Activated CD8-positive, alpha-beta T cell treated with anti-CD3 and anti-CD28 coated beads for 36 hours (primary cell): ENCODE measurements at regions not wholly inside any gene's neighbourhood (a gene's known extent, or its start where the extent isn't known, plus 50 kb on each side); places are given as distances from the start of the nearest gene placed in this dataset.
"Not testable (repeated sequence)": the region's sequence is repeated elsewhere in the genome, so short reads cannot be mapped to it uniquely, and the experiment has no call there.

Experiments used
- ATAC-seq: fragments of 200-7000 bp; cut with Tn5 transposase; one replicate; pipeline ENCODE4 v1.10.0; 2021; ENCODE audit warnings: mild to moderate bottlenecking, moderate library complexity
- CTCF ChIA-PET: fragments of 350-600 bp; sonication (Branson Sonifier 250); formaldehyde crosslinking; loops from one replicate; lab custom pipeline; 2021; ENCODE audit warnings: antibody characterized with exemption; lab: Charles Lee
- POLR2A ChIA-PET: fragments of 350-600 bp; sonication (Branson Sonifier 250); formaldehyde crosslinking; loops from one replicate; lab custom pipeline; 2021; ENCODE audit warnings: antibody characterized with exemption; lab: Charles Lee
- DNase-seq: peaks from one replicate; pipeline ENCODE4 v3.0.0-alpha.2; 2020
- H3K27ac Mint-ChIP-seq: one replicate; pipeline ENCODE4 v1.8.0; 2021; ENCODE audit warnings: mild to moderate bottlenecking, mixed read lengths
- H3K27me3 Mint-ChIP-seq: one replicate; pipeline ENCODE4 v1.8.0; 2021; ENCODE audit warnings: mixed read lengths
- H3K36me3 Mint-ChIP-seq: one replicate; pipeline ENCODE4 v1.8.0; 2021; ENCODE audit warnings: low read depth, mixed read lengths
- H3K4me1 Mint-ChIP-seq: one replicate; pipeline ENCODE4 v1.8.0; 2021; ENCODE audit warnings: low read depth, mixed read lengths
- H3K4me3 Mint-ChIP-seq: one replicate; pipeline ENCODE4 v1.8.0; 2021; ENCODE audit warnings: mild to moderate bottlenecking, moderate library complexity, mixed read lengths
- H3K9me3 Mint-ChIP-seq: one replicate; pipeline ENCODE4 v1.8.0; 2021; ENCODE audit warnings: mixed read lengths
- intact Hi-C: fragments of 100-400 bp; cut with micrococcal nuclease; formaldehyde crosslinking; loops from one replicate; pipeline ENCODE4 v1.10.0; 2022
- TF ChIP-seq, protein P1 (sequence below): fragments of 200-600 bp; IDR thresholded peaks from one replicate; pipeline ENCODE4 v1.8.0; 2022; ENCODE audit warnings: antibody characterized with exemption, mild to moderate bottlenecking

DNA sequence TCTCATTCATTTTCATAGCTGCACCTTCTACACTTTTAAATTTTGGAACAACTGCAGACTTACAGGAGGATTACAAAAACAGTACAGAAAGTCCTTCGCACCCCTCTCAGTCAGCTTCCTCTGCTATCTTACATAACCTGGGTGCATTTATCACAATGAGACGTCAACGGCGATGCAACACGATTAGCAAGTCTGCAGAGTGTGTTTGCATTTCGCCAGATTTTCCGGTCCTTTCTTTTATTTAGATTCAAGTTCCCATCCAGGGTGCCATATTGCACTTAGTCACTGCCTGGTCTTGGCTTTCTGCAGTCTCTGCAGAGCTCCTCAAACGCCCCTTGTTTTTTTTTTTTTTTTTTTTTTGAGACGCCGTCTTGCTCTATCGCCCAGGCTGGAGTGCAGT, 85.9 kb downstream of the ASMT start:
- Mint-ChIP-seq H3K27ac (no peak overlapping the region), H3K9me3 (peaks cover 19% of the 10 kb centered on the region), H3K36me3 (peaks cover 23% of the 10 kb centered on the region), H3K4me3 (no peak overlapping the region), H3K27me3 (no peaks in the 10 kb centered on the region), H3K4me1 (no peaks in the 10 kb centered on the region)
- intact Hi-C loops = no loop called here
- ATAC-seq = no peak
- DNase-seq = no peak
- ChIA-PET CTCF (no interaction called here), POLR2A (no interaction called here)
- TF ChIP-seq, protein P1, sequence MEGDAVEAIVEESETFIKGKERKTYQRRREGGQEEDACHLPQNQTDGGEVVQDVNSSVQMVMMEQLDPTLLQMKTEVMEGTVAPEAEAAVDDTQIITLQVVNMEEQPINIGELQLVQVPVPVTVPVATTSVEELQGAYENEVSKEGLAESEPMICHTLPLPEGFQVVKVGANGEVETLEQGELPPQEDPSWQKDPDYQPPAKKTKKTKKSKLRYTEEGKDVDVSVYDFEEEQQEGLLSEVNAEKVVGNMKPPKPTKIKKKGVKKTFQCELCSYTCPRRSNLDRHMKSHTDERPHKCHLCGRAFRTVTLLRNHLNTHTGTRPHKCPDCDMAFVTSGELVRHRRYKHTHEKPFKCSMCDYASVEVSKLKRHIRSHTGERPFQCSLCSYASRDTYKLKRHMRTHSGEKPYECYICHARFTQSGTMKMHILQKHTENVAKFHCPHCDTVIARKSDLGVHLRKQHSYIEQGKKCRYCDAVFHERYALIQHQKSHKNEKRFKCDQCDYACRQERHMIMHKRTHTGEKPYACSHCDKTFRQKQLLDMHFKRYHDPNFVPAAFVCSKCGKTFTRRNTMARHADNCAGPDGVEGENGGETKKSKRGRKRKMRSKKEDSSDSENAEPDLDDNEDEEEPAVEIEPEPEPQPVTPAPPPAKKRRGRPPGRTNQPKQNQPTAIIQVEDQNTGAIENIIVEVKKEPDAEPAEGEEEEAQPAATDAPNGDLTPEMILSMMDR = no peak

DNA sequence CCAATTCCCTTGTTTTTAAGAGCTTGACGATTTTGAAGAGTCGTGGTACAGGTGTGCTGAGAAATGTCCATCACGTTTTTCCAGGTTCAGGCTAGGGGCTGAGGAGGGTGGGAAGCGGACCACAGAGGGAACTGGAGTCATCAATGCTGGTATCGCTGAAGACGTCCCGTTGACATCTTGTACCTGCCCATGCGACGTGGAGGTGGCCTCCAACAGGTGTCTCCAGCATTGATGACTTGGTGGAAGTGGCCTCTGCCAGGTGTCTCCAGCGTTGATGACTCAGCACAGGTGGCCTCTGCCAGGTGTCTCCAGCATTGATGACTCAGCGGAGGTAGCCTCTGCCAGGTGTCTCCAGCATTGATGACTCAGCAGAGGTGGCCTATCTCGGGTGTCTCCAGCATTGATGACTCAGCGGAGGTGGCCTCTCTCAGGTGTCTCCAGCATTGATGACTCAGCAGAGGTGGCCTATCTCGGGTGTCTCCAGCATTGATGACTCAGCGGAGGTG, 86.6 kb downstream of the ASMT start:
- H3K27me3 Mint-ChIP-seq, POLR2A ChIA-PET, H3K27ac Mint-ChIP-seq, DNase-seq, CTCF ChIA-PET, intact Hi-C loops, H3K4me3 Mint-ChIP-seq, ATAC-seq, H3K4me1 Mint-ChIP-seq: not testable (repeated sequence)
- peaks cover 18% of the 10 kb centered on the region for H3K36me3 Mint-ChIP-seq
- H3K9me3 Mint-ChIP-seq = peaks cover 14% of the 10 kb centered on the region

DNA sequence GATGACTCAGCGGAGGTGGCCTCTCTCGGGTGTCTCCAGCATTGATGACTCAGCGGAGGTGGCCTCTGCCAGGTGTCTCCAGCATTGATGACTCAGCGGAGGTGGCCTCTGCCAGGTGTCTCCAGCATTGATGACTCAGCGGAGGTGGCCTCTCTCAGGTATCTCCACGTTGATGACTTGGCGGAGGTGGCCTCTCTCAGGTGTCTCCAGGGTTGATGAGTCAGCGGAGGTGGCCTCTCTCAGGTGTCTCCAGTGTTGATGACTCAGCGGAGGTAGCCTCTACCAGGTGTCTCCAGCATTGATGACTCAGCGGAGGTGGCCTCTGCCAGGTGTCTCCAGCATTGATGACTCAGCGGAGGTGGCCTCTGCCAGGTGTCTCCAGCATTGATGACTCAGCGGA, 87.3 kb downstream of the ASMT start:
- H3K4me1 Mint-ChIP-seq, H3K27ac Mint-ChIP-seq, CTCF ChIA-PET, ATAC-seq, H3K4me3 Mint-ChIP-seq, POLR2A ChIA-PET, DNase-seq, H3K27me3 Mint-ChIP-seq, intact Hi-C loops: not testable (repeated sequence)
- Mint-ChIP-seq H3K36me3 (peaks cover 16% of the 10 kb centered on the region), H3K9me3 (peaks cover 12% of the 10 kb centered on the region)

DNA sequence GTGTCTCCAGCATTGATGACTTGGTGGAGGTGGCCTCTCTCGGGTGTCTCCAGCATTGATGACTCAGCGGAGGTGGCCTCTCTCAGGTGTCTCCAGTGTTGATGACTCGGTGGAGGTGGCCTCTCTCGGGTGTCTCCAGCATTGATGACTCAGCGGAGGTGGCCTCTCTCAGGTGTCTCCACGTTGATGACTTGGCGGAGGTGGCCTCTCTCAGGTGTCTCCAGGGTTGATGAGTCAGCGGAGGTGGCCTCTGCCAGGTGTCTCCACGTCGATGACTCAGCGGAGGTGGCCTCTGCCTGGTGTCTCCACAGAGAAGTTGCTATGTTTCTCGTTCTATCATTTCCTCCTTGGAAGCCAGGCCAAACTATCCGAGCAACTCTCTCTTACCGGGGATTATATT, 87.7 kb downstream of the ASMT start:
- DNase-seq, H3K27me3 Mint-ChIP-seq, H3K27ac Mint-ChIP-seq, intact Hi-C loops, H3K4me1 Mint-ChIP-seq, H3K4me3 Mint-ChIP-seq, CTCF ChIA-PET, ATAC-seq, POLR2A ChIA-PET: not testable (repeated sequence)
- Mint-ChIP-seq H3K9me3 (peaks cover 12% of the 10 kb centered on the region), H3K36me3 (peaks cover 16% of the 10 kb centered on the region)

- H3K27me3 Mint-ChIP-seq, H3K4me1 Mint-ChIP-seq, intact Hi-C loops, DNase-seq, POLR2A ChIA-PET, ATAC-seq, H3K36me3 Mint-ChIP-seq, H3K4me3 Mint-ChIP-seq, H3K27ac Mint-ChIP-seq, H3K9me3 Mint-ChIP-seq, CTCF ChIA-PET: not testable (repeated sequence)
Observed at GRCh38 chrX:1709277-1709676, 94.4 kb downstream of the ASMT start.

DNA sequence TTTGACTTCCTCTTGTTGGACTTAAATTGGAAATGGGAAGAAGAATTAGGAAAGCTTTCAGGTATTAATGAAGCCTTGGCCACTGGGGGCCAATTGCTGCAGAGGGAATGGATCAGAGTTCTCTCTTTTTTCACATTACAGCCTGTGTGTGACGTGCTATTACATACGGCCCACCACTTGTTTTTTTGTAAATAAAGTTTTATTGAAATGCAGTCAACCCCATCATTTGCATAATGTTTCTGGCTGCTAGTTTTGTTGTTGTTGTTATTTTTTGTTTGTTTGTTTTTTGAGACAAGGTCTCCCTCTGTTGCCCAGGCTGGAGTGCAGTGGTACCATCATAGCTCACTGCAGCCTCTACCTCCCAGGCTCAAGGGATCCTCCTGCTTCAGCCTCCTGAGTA, 98.4 kb downstream of the ASMT start:
- peaks cover 10% of the 10 kb centered on the region for H3K36me3 Mint-ChIP-seq
- no peak overlapping the region for H3K4me3 Mint-ChIP-seq
- TF ChIP-seq, protein P1 = no peak
- CTCF ChIA-PET = no interaction called here
- H3K27me3 Mint-ChIP-seq = no peaks in the 10 kb centered on the region
- H3K9me3 Mint-ChIP-seq = no peaks in the 10 kb centered on the region
- POLR2A ChIA-PET = no interaction called here
- DNase-seq (no peak), ATAC-seq (no peak)
- H3K4me1 Mint-ChIP-seq = peaks cover 3% of the 10 kb centered on the region
- intact Hi-C loops = no loop called here
- no peak overlapping the region for H3K27ac Mint-ChIP-seq

DNA sequence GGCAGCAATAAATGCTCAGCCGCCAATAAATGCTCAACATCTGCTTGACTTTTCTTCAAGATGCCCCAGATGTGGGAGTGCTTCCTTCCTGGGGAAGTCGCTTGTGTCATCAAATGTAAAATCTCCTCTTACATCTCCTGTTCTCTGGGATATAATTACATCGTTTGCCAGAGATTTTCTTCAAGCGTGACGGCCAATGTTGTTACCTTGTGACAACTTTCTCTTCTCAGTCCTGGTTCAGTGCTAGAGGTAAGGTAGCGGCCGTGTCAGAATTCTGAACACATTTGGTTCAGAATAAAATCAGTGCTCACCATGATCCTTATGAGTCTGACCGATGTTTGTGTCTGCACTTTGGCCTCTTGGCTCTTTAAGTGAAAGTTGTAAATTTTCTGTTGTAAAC, 102.5 kb downstream of the ASMT start:
- no peak for DNase-seq
- TF ChIP-seq, protein P1 = no peak
- H3K4me1 Mint-ChIP-seq = peaks cover 2% of the 10 kb centered on the region
- H3K27ac Mint-ChIP-seq = no peak overlapping the region
- H3K9me3 Mint-ChIP-seq = peaks cover 6% of the 10 kb centered on the region
- peaks cover 23% of the 10 kb centered on the region for H3K36me3 Mint-ChIP-seq
- intact Hi-C loops = no loop called here
- no peaks in the 10 kb centered on the region for H3K27me3 Mint-ChIP-seq
- no peak overlapping the region for H3K4me3 Mint-ChIP-seq
- CTCF ChIA-PET = no interaction called here
- POLR2A ChIA-PET = no interaction called here
- no peak for ATAC-seq
